ENCODE measurements at regions not wholly inside any gene's neighbourhood (a gene's known extent, or its start where the extent isn't known, plus 50 kb on each side); places are given as distances from the start of the nearest gene placed in this dataset.

DNA sequence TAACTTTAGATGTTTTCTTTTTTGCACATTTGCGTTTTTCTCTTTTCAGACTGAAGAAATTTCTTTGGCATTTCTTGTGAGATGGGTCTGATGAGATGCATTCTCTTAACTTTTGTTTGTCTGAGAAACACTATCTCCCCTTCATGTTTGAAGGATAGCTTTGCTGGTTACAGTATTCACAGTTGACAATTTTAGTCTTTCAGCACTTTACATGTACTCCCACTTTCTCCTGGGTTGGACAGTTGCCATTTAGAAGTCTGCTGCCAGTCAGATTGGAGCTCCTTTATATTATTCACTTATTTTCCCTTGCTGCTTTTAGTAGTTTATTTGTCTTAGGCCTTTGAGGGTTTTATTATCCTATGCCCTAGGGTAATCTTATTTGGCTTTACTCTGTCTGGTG, 67.3 kb upstream of the VOPP1 start:
- DNase-seq (ENCODE audit: low read depth in 2 of 2): no peak

DNA sequence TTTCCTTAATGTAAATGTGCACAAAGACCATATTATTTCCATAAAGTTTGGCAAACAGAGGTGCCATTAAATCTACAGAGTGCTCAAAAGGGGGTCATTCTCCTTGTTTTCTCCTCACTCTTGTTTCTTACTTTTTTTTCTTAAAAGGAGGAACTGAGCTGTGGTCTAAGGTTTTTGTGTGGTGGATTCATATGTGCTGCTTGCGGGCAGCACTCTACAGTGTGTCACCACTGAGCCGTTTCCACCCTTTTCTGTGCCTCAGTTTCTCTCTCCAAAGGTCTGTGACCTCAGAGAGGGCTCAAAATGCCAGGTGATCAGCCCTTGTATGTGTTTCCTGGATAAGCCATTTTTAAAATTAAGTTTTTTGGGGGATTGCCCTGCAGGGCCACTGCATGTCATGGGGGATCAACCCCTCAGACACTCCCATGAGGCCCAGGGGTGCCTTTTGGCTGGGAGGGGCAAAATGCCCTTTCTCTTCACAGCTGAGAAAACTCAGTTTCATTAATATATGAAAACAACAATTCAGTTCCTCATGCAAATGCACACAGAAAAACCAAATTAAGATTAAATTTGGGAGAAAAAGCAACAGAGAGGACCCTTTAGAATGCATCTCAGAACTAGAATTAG, 56.9 kb upstream of the VOPP1 start:
- DNase-seq (ENCODE audit: low read depth in 2 of 2): no peak

DNA sequence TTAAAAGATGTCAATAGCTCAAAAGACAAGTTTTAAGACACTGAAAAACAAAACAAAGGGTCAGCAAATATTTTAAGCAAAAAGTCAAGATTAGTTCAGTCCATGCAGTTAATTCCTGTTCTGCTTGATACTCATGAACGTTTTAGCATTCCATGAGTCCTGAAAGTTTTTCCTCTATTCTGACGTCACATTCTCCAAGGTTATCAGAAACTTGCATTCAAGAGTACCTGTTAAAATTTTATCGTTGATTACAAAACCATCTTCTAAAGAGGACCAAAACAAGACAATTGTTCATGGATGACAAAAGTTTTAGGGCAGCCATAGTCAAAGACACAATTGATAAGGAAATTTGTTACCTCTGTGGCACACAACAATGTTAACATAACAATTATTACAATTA, 52.5 kb upstream of the VOPP1 start:
- DNase-seq (ENCODE audit: low read depth in 2 of 2): no peak

DNA sequence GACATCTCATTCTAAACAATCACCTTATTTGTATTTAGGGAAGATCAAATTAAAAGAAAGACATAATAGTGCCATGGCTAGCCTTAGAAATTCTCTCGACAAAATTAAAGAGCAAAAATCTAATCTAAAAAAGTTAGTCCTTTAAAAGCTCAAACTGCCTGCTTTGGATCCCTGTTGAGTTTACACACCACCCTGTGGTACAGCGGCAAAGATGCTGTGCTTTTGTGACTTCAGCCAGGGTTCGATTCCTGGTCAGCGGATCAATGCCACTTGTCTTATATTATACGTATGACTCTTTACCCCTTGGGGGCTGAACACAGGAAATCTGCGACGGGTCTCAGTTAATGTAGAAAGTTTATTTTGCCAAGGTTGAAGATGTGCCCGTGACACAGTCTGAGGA, 51.3 kb upstream of the VOPP1 start:
- no peak for DNase-seq (ENCODE audit: low read depth in 2 of 2)

DNA sequence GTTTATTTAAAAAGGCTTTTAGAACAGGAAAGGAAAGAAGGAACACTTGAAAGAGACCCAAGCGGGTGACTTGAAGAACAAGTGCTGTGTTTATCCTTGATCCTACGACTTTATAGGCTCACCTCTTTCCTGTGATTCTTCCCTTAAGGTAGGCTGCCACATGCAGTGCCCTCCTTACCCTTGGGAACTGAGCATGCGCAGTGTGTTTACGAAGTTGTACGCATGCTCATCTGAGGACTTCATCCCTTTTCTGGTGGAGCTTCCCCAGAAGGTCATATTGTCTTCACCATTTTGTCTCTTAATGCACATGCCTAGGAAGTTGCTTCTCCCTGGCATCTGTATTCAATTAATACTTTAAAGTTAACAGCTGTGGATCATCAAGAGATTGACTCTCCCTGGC, 49.9 kb upstream of the VOPP1 start:
- no peak for DNase-seq (ENCODE audit: low read depth in 2 of 2)
